Astrocyte of the hippocampus (primary cell): ENCODE measurements at regions not wholly inside any gene's neighbourhood (a gene's known extent, or its start where the extent isn't known, plus 50 kb on each side); places are given as distances from the start of the nearest gene placed in this dataset.
A peak's percentile ranks its signal among the peaks of the same experiment; 100 is the strongest.

Source experiments
- DNase-seq: peaks from one replicate; pipeline ENCODE4 v3.0.0; 2011; ENCODE audit warnings: low read depth, low spot score

GRCh38 chr2:47315475-47315874, 53.6 kb upstream of the EPCAM start:
- DNase-seq, result no peak

- DNase-seq, result no peak
Observed at GRCh38 chr2:47313728-47314127, 55.4 kb upstream of the EPCAM start.

GRCh38 chr2:47313141-47313691, 55.9 kb upstream of the EPCAM start:
- no peak for DNase-seq

GRCh38 chr2:47312491-47312850, 56.6 kb upstream of the EPCAM start:
- no peak for DNase-seq

- no peak for DNase-seq
Observed at GRCh38 chr2:47311764-47312490, 57.2 kb upstream of the EPCAM start.

GRCh38 chr2:47310801-47311560, 58.1 kb upstream of the EPCAM start:
- peak; percentile 79 for DNase-seq

GRCh38 chr2:47309952-47310800, 58.9 kb upstream of the EPCAM start:
- DNase-seq, result peak; percentile 79

- peak; percentile 21 for DNase-seq
Observed at GRCh38 chr2:47309472-47309951, 59.6 kb upstream of the EPCAM start.

GRCh38 chr2:47307066-47307465, 62.0 kb upstream of the EPCAM start:
- DNase-seq, result peak; percentile 93

GRCh38 chr2:47304654-47305053, 64.5 kb upstream of the EPCAM start:
- no peak for DNase-seq

- no peak for DNase-seq
Observed at GRCh38 chr2:47303341-47304148, 65.6 kb upstream of the EPCAM start.

GRCh38 chr2:47302308-47302707, 66.8 kb upstream of the EPCAM start:
- no peak for DNase-seq

- no peak for DNase-seq
Observed at GRCh38 chr2:47301731-47302130, 67.4 kb upstream of the EPCAM start.

- no peak for DNase-seq
Observed at GRCh38 chr2:47301277-47301618, 67.9 kb upstream of the EPCAM start.

GRCh38 chr2:47300609-47301276, 68.4 kb upstream of the EPCAM start:
- DNase-seq, result no peak

GRCh38 chr2:47300081-47300480, 69.0 kb upstream of the EPCAM start:
- no peak for DNase-seq

- peak; percentile 72 for DNase-seq
Observed at GRCh38 chr2:47299555-47299954, 69.6 kb upstream of the EPCAM start.

GRCh38 chr2:47298771-47299170, 70.3 kb upstream of the EPCAM start:
- no peak for DNase-seq

- DNase-seq, result no peak
Observed at GRCh38 chr2:47297767-47298425, 71.2 kb upstream of the EPCAM start.
